ENCODE measurements at regions not wholly inside any gene's neighbourhood (a gene's known extent, or its start where the extent isn't known, plus 50 kb on each side); places are given as distances from the start of the nearest gene placed in this dataset.

DNA sequence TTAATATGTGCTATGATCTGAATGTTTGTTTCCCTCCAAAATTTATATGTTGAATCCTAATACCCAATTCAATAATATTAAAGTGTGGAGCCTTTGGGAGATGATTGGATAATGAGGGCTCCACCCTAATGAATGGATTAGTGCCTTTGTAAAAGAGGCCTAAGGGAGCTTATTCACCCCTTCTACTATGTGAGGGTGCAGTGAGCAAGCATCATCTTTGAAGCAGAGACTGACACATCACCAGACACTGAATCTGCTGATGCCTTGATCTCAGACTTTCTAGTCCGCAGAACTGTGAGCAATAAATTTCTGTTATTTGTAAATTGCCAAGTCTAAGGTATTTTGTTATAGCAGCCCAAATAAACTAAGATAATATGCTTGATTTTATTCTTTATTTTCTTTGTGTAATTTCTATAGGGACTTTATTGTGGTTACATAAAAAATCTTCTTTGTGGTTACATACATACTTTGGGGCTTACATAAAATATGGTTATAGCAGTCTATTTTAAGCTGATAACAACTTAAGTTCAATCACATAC lies 131.1 kb upstream of the SLC38A2 start:
- no peak for TF ChIP-seq POLR2A (IDR thresholded peaks at IDR 0.05)
- TF ChIP-seq, protein P1, sequence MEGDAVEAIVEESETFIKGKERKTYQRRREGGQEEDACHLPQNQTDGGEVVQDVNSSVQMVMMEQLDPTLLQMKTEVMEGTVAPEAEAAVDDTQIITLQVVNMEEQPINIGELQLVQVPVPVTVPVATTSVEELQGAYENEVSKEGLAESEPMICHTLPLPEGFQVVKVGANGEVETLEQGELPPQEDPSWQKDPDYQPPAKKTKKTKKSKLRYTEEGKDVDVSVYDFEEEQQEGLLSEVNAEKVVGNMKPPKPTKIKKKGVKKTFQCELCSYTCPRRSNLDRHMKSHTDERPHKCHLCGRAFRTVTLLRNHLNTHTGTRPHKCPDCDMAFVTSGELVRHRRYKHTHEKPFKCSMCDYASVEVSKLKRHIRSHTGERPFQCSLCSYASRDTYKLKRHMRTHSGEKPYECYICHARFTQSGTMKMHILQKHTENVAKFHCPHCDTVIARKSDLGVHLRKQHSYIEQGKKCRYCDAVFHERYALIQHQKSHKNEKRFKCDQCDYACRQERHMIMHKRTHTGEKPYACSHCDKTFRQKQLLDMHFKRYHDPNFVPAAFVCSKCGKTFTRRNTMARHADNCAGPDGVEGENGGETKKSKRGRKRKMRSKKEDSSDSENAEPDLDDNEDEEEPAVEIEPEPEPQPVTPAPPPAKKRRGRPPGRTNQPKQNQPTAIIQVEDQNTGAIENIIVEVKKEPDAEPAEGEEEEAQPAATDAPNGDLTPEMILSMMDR (IDR thresholded peaks at IDR 0.05), result no peak

Data from heart left ventricle (tissue), 13 donors.